ENCODE measurements at regions not wholly inside any gene's neighbourhood (a gene's known extent, or its start where the extent isn't known, plus 50 kb on each side); places are given as distances from the start of the nearest gene placed in this dataset.
"Not testable (repeated sequence)": the region's sequence is repeated elsewhere in the genome, so short reads cannot be mapped to it uniquely, and the experiment has no call there.

- Histone ChIP-seq H3K4me3 (no peak overlapping the region), H3K27me3 (no peaks in the 10 kb centered on the region), H3K4me1 (no peaks in the 10 kb centered on the region), H3K27ac (no peak overlapping the region), H3K9me3 (replicated peaks) (no peaks in the 10 kb centered on the region), H3K36me3 (no peaks in the 10 kb centered on the region)
- no peak for DNase-seq
Measured at GRCh38 chr3:89533275-89533674, 425.9 kb downstream of the EPHA3 start.

- not testable (repeated sequence) for H3K27ac ChIP-seq; H3K4me1 ChIP-seq; H3K9me3 ChIP-seq (replicated peaks); H3K4me3 ChIP-seq; H3K36me3 ChIP-seq; DNase-seq; H3K27me3 ChIP-seq
Measured at GRCh38 chr3:89554587-89554986, 447.2 kb downstream of the EPHA3 start.

GRCh38 chr3:89558711-89559110 is 451.3 kb downstream of the EPHA3 start:
- Histone ChIP-seq H3K36me3 (no peaks in the 10 kb centered on the region), H3K4me1 (no peaks in the 10 kb centered on the region), H3K27ac (no peak overlapping the region), H3K27me3 (no peaks in the 10 kb centered on the region), H3K9me3 (replicated peaks) (no peaks in the 10 kb centered on the region), H3K4me3 (no peak overlapping the region)
- DNase-seq: no peak

- H3K9me3 ChIP-seq (replicated peaks): no peaks in the 10 kb centered on the region
- no peaks in the 10 kb centered on the region for H3K27me3 ChIP-seq
- no peak overlapping the region for H3K27ac ChIP-seq
- H3K4me1 ChIP-seq: no peaks in the 10 kb centered on the region
- H3K4me3 ChIP-seq: no peak overlapping the region
- no peaks in the 10 kb centered on the region for H3K36me3 ChIP-seq
- no peak for DNase-seq
Measured at GRCh38 chr3:89560568-89560967, 453.1 kb downstream of the EPHA3 start.

DNA sequence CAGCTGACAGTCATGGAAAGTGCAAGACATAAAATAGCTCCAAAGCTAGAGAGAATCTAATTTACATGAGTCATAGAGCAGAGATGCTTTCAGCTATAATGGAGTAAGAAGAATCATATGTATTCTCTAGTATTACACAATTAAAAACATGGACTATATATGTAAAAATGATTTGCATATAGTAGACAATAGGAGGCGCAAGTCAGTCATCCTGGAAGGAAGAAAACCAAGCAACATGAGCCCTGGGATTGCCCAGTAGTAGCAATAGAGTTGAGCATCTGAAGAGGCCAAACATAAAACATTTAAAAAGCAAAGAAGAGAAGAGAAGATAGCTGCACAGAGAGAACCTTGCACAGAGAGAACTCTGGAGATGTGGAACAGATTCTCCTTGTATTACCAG is 455.0 kb downstream of the EPHA3 start:
- peak in 1 of 2 experiments; percentile 13 for DNase-seq
- Histone ChIP-seq H3K27ac (no peak overlapping the region), H3K9me3 (replicated peaks) (no peaks in the 10 kb centered on the region), H3K4me3 (no peak overlapping the region), H3K36me3 (no peaks in the 10 kb centered on the region), H3K27me3 (no peaks in the 10 kb centered on the region), H3K4me1 (no peaks in the 10 kb centered on the region)

- no peaks in the 10 kb centered on the region for H3K9me3 ChIP-seq (replicated peaks)
- no peaks in the 10 kb centered on the region for H3K36me3 ChIP-seq
- H3K4me1 ChIP-seq: no peaks in the 10 kb centered on the region
- H3K4me3 ChIP-seq: no peak overlapping the region
- H3K27me3 ChIP-seq: no peaks in the 10 kb centered on the region
- DNase-seq: no peak
- H3K27ac ChIP-seq: no peak overlapping the region
Measured at GRCh38 chr3:89565098-89565497, 457.7 kb downstream of the EPHA3 start.

- H3K27me3 ChIP-seq: no peaks in the 10 kb centered on the region
- no peak overlapping the region for H3K4me3 ChIP-seq
- no peak for DNase-seq
- no peaks in the 10 kb centered on the region; the same call in 1 of the 2 replicates for H3K36me3 ChIP-seq
- H3K27ac ChIP-seq: no peak overlapping the region
- H3K4me1 ChIP-seq: no peaks in the 10 kb centered on the region
- H3K9me3 ChIP-seq (replicated peaks): no peaks in the 10 kb centered on the region
Measured at GRCh38 chr3:89570465-89570864, 463.0 kb downstream of the EPHA3 start.

- Histone ChIP-seq H3K27ac (no peak overlapping the region), H3K4me3 (no peak overlapping the region), H3K4me1 (no peaks in the 10 kb centered on the region), H3K27me3 (no peaks in the 10 kb centered on the region), H3K9me3 (replicated peaks) (no peaks in the 10 kb centered on the region), H3K36me3 (no peaks in the 10 kb centered on the region; the same call in 1 of the 2 replicates)
- DNase-seq: peak in 1 of 2 experiments; percentile 12
Measured at GRCh38 chr3:89571298-89571697, 463.9 kb downstream of the EPHA3 start.

DNA sequence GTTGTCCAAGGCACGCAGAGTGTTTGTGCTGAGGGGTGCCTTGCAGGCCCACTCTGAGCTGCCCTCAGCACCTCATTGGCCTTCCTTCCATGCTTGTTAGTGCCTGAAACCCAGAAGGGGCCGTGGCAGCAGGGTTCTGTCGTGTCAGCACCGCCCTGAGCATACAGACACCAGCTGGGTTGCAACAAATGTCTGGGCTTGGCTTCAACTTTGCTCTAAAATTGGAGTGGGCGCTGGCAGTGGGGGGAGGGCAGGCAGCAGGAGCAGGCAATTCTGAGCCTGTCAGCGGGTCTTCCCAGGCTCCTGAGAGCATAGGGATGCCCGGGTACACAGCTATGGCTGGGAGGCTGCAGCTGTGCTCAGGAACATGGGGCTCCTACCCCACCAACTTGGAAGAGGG is 464.3 kb downstream of the EPHA3 start:
- Histone ChIP-seq H3K36me3 (no peaks in the 10 kb centered on the region; the same call in 1 of the 2 replicates), H3K9me3 (replicated peaks) (no peaks in the 10 kb centered on the region), H3K27ac (no peak overlapping the region), H3K4me3 (no peak overlapping the region), H3K27me3 (no peaks in the 10 kb centered on the region), H3K4me1 (no peaks in the 10 kb centered on the region)
- peak in 1 of 2 experiments; percentile 11 for DNase-seq

- no peak overlapping the region for H3K27ac ChIP-seq
- DNase-seq: no peak
- no peaks in the 10 kb centered on the region for H3K4me1 ChIP-seq
- no peaks in the 10 kb centered on the region; the same call in 1 of the 2 replicates for H3K36me3 ChIP-seq
- no peaks in the 10 kb centered on the region for H3K9me3 ChIP-seq (replicated peaks)
- H3K4me3 ChIP-seq: no peak overlapping the region
- no peaks in the 10 kb centered on the region for H3K27me3 ChIP-seq
Measured at GRCh38 chr3:89572261-89572660, 464.8 kb downstream of the EPHA3 start.

- no peaks in the 10 kb centered on the region for H3K9me3 ChIP-seq (replicated peaks)
- DNase-seq: no peak
- no peak overlapping the region for H3K27ac ChIP-seq
- H3K4me1 ChIP-seq: no peaks in the 10 kb centered on the region
- H3K36me3 ChIP-seq: no peaks in the 10 kb centered on the region; the same call in 1 of the 2 replicates
- H3K27me3 ChIP-seq: no peaks in the 10 kb centered on the region
- no peak overlapping the region for H3K4me3 ChIP-seq
Measured at GRCh38 chr3:89576417-89576816, 469.0 kb downstream of the EPHA3 start.

DNA sequence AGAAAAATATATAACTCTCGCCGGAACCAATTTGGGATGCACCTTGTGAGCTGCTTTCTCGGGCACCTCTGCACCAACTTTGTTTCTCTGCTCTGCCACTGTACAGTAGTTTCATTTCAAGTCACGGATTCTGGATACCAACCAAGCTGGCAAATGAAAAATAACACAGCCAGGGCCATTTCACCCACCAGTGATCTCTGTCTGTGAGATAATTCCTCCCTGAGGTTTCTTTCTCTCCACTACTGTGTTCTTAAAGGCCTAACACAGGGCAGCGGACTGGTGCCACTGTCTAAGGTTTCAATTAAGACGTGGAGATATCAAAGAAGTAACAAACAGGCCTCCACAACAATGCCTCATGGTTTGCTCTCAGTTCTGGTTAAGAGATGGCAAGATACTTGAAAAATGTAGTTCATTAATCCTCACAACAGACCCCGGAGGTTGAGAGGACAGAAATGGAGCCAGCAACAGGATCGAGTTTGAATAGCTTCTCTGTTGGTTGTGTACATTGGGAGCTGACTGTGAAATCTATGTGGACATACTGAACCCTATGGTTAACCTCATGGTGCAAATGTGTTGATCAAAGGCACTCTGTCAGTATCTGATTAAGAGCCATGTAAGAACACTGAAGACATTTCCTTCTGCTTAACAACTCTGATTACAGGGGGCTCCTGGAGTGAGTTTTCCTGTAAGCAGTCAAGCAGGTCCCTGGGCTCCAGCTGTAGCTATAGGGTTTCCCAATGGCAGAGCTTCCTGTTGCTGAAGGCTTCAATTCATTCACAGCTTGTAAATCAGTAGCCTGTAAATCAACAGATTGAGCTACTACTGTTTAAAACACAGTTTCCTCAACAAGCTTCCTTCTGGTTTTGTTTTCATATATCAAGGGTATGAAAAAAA is 470.5 kb downstream of the EPHA3 start:
- H3K36me3 ChIP-seq: no peaks in the 10 kb centered on the region; the same call in 1 of the 2 replicates
- no peaks in the 10 kb centered on the region for H3K4me1 ChIP-seq
- no peak overlapping the region for H3K27ac ChIP-seq
- no peaks in the 10 kb centered on the region for H3K9me3 ChIP-seq (replicated peaks)
- H3K27me3 ChIP-seq: no peaks in the 10 kb centered on the region
- peak in 1 of 2 experiments; percentile 34 for DNase-seq
- H3K4me3 ChIP-seq: no peak overlapping the region

GRCh38 chr3:89580859-89581258 is 473.4 kb downstream of the EPHA3 start:
- H3K4me1 ChIP-seq: no peaks in the 10 kb centered on the region
- no peaks in the 10 kb centered on the region for H3K9me3 ChIP-seq (replicated peaks)
- H3K27me3 ChIP-seq: no peaks in the 10 kb centered on the region
- H3K27ac ChIP-seq: no peak overlapping the region
- no peak for DNase-seq
- no peak overlapping the region for H3K4me3 ChIP-seq
- no peaks in the 10 kb centered on the region for H3K36me3 ChIP-seq

GRCh38 chr3:89584398-89584797 is 477.0 kb downstream of the EPHA3 start:
- no peaks in the 10 kb centered on the region for H3K27me3 ChIP-seq
- H3K36me3 ChIP-seq: no peaks in the 10 kb centered on the region
- H3K4me1 ChIP-seq: no peaks in the 10 kb centered on the region
- H3K9me3 ChIP-seq (replicated peaks): no peaks in the 10 kb centered on the region
- no peak overlapping the region for H3K4me3 ChIP-seq
- no peak for DNase-seq
- no peak overlapping the region for H3K27ac ChIP-seq

DNA sequence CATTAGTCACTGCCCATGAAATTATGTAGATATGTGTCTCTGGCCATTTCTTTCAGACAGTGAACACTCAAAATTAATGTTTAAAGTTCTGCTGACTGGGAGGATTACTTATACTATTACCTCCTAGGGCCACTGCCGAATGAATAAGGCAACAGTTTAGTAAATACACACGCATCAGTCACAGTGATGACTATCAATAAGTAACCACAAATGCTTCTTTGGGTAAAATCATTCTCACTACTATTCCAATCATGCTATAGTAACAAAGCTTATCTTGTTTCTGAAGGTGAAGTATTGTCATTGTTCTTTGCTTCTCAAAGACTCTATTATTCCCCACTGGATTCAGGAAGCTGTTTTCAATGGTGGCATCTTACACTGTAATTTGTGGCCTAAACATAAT is 478.8 kb downstream of the EPHA3 start:
- DNase-seq: no peak
- Histone ChIP-seq H3K9me3 (replicated peaks) (no peaks in the 10 kb centered on the region), H3K36me3 (no peaks in the 10 kb centered on the region), H3K27me3 (no peaks in the 10 kb centered on the region), H3K4me1 (no peaks in the 10 kb centered on the region), H3K27ac (no peak overlapping the region), H3K4me3 (no peak overlapping the region)

- no peaks in the 10 kb centered on the region for H3K36me3 ChIP-seq
- no peaks in the 10 kb centered on the region for H3K9me3 ChIP-seq (replicated peaks)
- H3K27me3 ChIP-seq: no peaks in the 10 kb centered on the region
- no peaks in the 10 kb centered on the region for H3K4me1 ChIP-seq
- H3K4me3 ChIP-seq: no peak overlapping the region
- no peak for DNase-seq
- H3K27ac ChIP-seq: no peak overlapping the region
Measured at GRCh38 chr3:89586676-89587075, 479.3 kb downstream of the EPHA3 start.

Measured in SJCRH30 (cell line).